NCI-H1105 treated with DMSO at 0.1 percent for 48 hours (cell line): ENCODE measurements at regions not wholly inside any gene's neighbourhood (a gene's known extent, or its start where the extent isn't known, plus 50 kb on each side); places are given as distances from the start of the nearest gene placed in this dataset.
"Not testable (repeated sequence)": the region's sequence is repeated elsewhere in the genome, so short reads cannot be mapped to it uniquely, and the experiment has no call there.

ENCODE experiments used
- DNase-seq: peaks from one replicate; lab custom pipeline; 2025; lab: John Stamatoyannopoulos, UW

DNA sequence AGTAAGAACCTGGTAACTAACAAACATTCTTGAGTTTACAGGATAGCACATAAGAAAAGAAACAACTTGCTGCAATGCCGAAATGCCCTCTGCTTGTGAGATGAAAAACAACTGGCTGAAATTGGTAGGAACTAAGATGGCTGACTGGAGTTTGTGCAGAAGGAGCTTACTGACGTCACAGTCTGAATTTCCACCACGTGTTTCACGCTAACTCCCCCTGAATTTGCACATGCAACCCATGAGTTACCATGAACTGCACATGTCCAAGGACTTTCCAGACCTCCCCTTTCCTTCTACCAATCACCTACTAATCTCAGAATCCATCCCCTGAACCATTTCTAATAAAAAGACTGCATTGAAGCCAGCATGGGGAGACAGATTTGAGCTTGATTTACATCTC lies 86.3 kb upstream of the KCND2 start:
- no peak for DNase-seq

GRCh38 chr7:120189623-120190022 lies 83.4 kb upstream of the KCND2 start:
- no peak for DNase-seq

- no peak for DNase-seq
Observed at GRCh38 chr7:120190109-120190508, 82.9 kb upstream of the KCND2 start.

DNA sequence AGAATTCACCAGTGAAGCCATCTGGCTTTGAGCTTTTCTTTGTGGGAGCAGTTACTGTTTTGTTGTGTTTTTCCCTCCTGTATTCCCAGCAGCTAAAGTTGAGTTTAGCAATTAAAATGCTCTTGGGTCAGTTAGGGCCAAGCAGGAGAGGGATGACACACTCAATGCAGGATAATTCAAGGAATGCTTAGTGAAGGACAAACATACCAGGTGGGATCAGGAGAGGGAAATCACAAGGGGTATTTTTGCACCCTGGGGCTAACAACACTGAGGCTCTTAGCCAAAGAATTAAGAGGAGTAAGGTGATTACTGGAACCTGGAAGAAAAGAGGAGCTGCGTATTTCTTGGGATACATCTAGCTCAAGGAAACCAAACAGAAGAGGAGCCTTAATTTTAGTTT lies 82.4 kb upstream of the KCND2 start:
- no peak for DNase-seq

DNA sequence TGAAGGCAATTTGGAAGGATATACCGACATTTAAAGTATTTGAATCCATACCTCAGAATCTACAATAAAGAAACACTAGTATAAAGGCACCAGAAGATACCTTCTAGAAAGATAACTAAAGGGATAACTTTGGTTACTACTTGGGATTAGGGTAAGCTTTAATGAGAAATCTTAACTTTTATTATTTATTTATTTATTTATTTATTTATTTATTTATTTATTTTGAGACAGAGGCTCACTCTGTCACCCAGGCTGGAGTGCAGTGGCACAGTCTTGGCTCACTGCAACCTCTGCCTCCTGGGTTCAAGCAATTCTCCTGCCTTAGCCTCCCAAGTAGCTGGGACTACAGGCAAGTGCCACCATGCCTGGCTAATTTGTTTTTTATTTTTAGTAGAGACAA lies 81.6 kb upstream of the KCND2 start:
- not testable (repeated sequence) for DNase-seq

GRCh38 chr7:120201290-120201689 lies 71.7 kb upstream of the KCND2 start:
- DNase-seq, result no peak

GRCh38 chr7:120205101-120205500 lies 67.9 kb upstream of the KCND2 start:
- DNase-seq, result no peak

DNA sequence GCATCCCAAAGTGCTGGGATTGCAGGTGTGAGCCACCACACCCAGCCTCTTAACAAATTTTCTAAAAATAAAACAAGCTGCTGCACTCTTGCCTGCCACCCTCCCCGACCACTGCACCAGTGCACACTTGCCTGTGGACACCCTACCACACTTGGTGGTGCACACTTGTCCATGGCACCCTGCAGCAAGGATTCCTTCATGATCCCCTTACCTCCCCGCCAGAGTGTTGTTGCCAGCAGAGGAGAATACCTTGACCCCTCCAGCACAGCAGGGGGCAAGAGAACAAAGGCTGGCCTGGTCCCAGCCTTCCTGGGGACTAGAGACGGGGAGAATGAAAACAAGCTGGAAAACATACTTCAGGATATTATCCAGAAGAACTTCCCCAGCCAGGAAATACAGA lies 65.9 kb upstream of the KCND2 start:
- no peak for DNase-seq

DNA sequence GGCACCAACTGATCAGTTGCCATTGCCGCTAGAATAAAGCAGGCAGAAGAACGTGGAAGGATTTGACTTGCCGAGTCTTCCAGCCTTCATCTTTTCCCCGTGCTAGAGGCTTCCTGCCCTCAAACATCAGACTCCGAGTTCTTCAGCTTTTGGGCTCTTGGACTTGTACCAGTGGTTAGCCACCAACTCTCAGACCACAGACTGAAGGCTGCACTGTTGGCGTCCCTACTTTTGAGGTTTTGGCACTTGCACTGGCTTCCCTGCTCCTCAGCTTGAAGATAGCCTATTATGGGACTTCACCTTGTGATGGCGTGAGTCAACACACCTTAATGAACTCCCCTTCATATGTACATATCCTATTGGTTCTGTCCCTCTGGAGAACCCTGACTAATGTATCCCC lies 57.3 kb upstream of the KCND2 start:
- no peak for DNase-seq

DNA sequence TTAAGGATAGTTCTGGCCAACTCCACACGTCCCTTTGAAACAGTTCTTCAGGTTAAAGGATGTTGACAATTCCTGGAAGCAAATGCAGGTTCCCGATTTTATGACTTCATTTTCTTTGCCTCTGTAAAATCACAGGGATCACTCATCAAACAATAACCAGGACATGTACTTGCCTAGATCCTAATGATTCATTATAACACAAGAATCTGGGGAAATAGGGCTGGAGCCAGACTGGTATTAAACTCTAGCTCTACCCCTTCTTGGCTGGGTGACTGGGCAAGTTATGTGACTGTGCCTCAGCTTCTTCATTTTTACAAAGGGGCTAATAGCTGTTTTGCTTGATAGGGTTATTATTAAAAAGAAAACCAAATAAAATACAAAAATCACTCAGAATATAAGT lies 56.0 kb upstream of the KCND2 start:
- no peak for DNase-seq

DNA sequence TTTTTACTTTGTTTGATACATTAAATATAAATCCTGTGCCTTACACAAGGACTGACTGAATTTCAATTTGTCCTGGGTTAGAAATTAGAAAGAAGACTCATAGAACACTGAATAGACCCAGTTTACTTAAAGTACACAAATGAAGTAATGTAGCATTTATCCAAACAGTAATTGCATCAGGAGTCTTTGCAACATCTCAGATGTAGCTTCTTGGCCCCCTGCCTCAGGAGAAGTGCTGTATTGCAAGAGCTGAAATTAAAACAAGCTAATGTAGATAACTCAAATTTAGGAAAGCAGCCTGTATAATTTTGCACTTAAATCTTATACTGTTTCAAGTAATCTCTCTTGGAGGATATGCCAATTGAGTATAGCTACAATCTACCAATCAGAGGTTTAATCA lies 54.3 kb upstream of the KCND2 start:
- DNase-seq, result no peak

- DNase-seq, result no peak
Observed at GRCh38 chr7:120221666-120222065, 51.3 kb upstream of the KCND2 start.
